ENCODE measurements at regions not wholly inside any gene's neighbourhood (a gene's known extent, or its start where the extent isn't known, plus 50 kb on each side); places are given as distances from the start of the nearest gene placed in this dataset.

- DNase-seq (ENCODE audit: low read depth in 2 of 2): no peak
- H4K20me1 ChIP-seq (ENCODE audit: control insufficient read depth, extremely low read depth, insufficient read depth, low read length): no peaks in the 10 kb centered on the region
- no peak overlapping the region for H3K9ac ChIP-seq (ENCODE audit: insufficient read depth, low read length)
- peaks cover 13% of the 10 kb centered on the region for H3K4me1 ChIP-seq (ENCODE audit: control insufficient read depth, extremely low read depth, insufficient read depth, low read length)
- H3K79me2 ChIP-seq (ENCODE audit: control insufficient read depth, insufficient read depth, low read length): no peaks in the 10 kb centered on the region
- H3K27me3 ChIP-seq (ENCODE audit: control insufficient read depth, insufficient read depth, low read length): no peaks in the 10 kb centered on the region
- no peak overlapping the region for H3K27ac ChIP-seq (ENCODE audit: insufficient read depth, low read length)
- TF ChIP-seq CTCF (conservative IDR thresholded peaks at IDR 0.05 in 1 of 2, IDR thresholded peaks at IDR 0.05 in 1 of 2; ENCODE audit: low read depth in 1 of 2, low read length in 2 of 2) (no peak), EZH2 (IDR thresholded peaks at IDR 0.05; ENCODE audit: low read length, missing control alignments) (no peak)
- H3K4me3 ChIP-seq (replicated peaks in 1 of 4; ENCODE audit: control extremely low read depth in 1 of 4, insufficient read depth in 1 of 4, low read depth in 3 of 4, low read length in 4 of 4): no peak overlapping the region
- H2AFZ ChIP-seq (ENCODE audit: low read length): no peak overlapping the region
- H3K4me2 ChIP-seq (ENCODE audit: extremely low read depth, insufficient read depth, low read length): no peak overlapping the region
- no peaks in the 10 kb centered on the region for H3K36me3 ChIP-seq (ENCODE audit: control insufficient read depth, insufficient read depth, low read length)
- no peaks in the 10 kb centered on the region for H3K9me3 ChIP-seq (ENCODE audit: control insufficient read depth, insufficient read depth, low read depth, low read length)
These were observed 166.5 kb downstream of the ASB1 start for GRCh38 chr2:238593236-238593635.

DNA sequence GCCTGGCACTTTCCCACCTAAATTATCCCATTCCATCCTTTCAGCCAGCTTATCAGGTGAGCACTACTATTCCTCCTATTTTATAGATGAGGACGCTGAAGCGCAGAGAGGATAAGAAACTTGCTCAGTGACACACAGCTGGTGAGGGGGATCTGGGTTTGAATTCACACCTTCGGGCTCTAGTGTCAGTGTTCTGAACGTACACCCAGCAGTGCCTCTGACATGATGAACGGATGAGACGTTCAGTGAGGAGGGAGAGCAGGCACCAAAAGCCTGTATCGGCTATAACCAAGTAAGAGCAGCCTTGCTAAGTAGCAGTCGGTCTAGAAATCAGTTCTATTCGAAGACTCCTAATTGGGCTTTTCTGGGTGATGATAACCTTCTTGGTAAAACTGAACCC lies 167.0 kb downstream of the ASB1 start:
- no peak overlapping the region for H3K9ac ChIP-seq (ENCODE audit: insufficient read depth, low read length)
- peaks cover 13% of the 10 kb centered on the region for H3K4me1 ChIP-seq (ENCODE audit: control insufficient read depth, extremely low read depth, insufficient read depth, low read length)
- no peaks in the 10 kb centered on the region for H3K36me3 ChIP-seq (ENCODE audit: control insufficient read depth, insufficient read depth, low read length)
- no peak overlapping the region for H2AFZ ChIP-seq (ENCODE audit: low read length)
- H3K9me3 ChIP-seq (ENCODE audit: control insufficient read depth, insufficient read depth, low read depth, low read length): no peaks in the 10 kb centered on the region
- no peak for DNase-seq (ENCODE audit: low read depth in 2 of 2)
- TF ChIP-seq EZH2 (IDR thresholded peaks at IDR 0.05; ENCODE audit: low read length, missing control alignments): no peak
- TF ChIP-seq CTCF (conservative IDR thresholded peaks at IDR 0.05 in 1 of 2, IDR thresholded peaks at IDR 0.05 in 1 of 2; ENCODE audit: low read depth in 1 of 2, low read length in 2 of 2): no peak
- no peaks in the 10 kb centered on the region for H3K27me3 ChIP-seq (ENCODE audit: control insufficient read depth, insufficient read depth, low read length)
- no peak overlapping the region for H3K4me3 ChIP-seq (replicated peaks in 1 of 4; ENCODE audit: control extremely low read depth in 1 of 4, insufficient read depth in 1 of 4, low read depth in 3 of 4, low read length in 4 of 4)
- no peak overlapping the region for H3K27ac ChIP-seq (ENCODE audit: insufficient read depth, low read length)
- H4K20me1 ChIP-seq (ENCODE audit: control insufficient read depth, extremely low read depth, insufficient read depth, low read length): no peaks in the 10 kb centered on the region
- H3K4me2 ChIP-seq (ENCODE audit: extremely low read depth, insufficient read depth, low read length): no peak overlapping the region
- H3K79me2 ChIP-seq (ENCODE audit: control insufficient read depth, insufficient read depth, low read length): no peaks in the 10 kb centered on the region

GRCh38 chr2:238594796-238595749 lies 168.3 kb downstream of the ASB1 start:
- H3K27ac ChIP-seq (ENCODE audit: insufficient read depth, low read length): no peak overlapping the region

More at GRCh38 chr2:238594796-238595749, 168.3 kb downstream of the ASB1 start:
- Histone ChIP-seq H3K36me3 (ENCODE audit: control insufficient read depth, insufficient read depth, low read length) (no peaks in the 10 kb centered on the region), H3K9me3 (ENCODE audit: control insufficient read depth, insufficient read depth, low read depth, low read length) (no peaks in the 10 kb centered on the region), H2AFZ (ENCODE audit: low read length) (no peak overlapping the region), H3K27me3 (ENCODE audit: control insufficient read depth, insufficient read depth, low read length) (no peaks in the 10 kb centered on the region), H3K9ac (ENCODE audit: insufficient read depth, low read length) (no peak overlapping the region), H3K4me2 (ENCODE audit: extremely low read depth, insufficient read depth, low read length) (no peak overlapping the region), H3K4me3 (replicated peaks in 1 of 4; ENCODE audit: control extremely low read depth in 1 of 4, insufficient read depth in 1 of 4, low read depth in 3 of 4, low read length in 4 of 4) (no peak overlapping the region), H4K20me1 (ENCODE audit: control insufficient read depth, extremely low read depth, insufficient read depth, low read length) (no peaks in the 10 kb centered on the region), H3K79me2 (ENCODE audit: control insufficient read depth, insufficient read depth, low read length) (no peaks in the 10 kb centered on the region), H3K4me1 (ENCODE audit: control insufficient read depth, extremely low read depth, insufficient read depth, low read length) (peaks cover 13% of the 10 kb centered on the region)
- DNase-seq (ENCODE audit: low read depth in 2 of 2): no peak
- no peak for TF ChIP-seq EZH2 (IDR thresholded peaks at IDR 0.05; ENCODE audit: low read length, missing control alignments)
- TF ChIP-seq CTCF (conservative IDR thresholded peaks at IDR 0.05 in 1 of 2, IDR thresholded peaks at IDR 0.05 in 1 of 2; ENCODE audit: low read depth in 1 of 2, low read length in 2 of 2): no peak

Data from fibroblast of lung (primary cell).